B cell (primary cell): ENCODE measurements at regions not wholly inside any gene's neighbourhood (a gene's known extent, or its start where the extent isn't known, plus 50 kb on each side); places are given as distances from the start of the nearest gene placed in this dataset.
"Not testable (repeated sequence)": the region's sequence is repeated elsewhere in the genome, so short reads cannot be mapped to it uniquely, and the experiment has no call there.

Source experiments
- EZH2 ChIP-seq: IDR thresholded peaks from 2 replicates; pipeline ENCODE4 v1.6.1; 2012; ENCODE audit warnings: borderline replicate concordance, low read depth, mild to moderate bottlenecking, moderate library complexity, low read length; ENCODE audit not compliant: insufficient read depth, poor library complexity, severe bottlenecking
- TF ChIP-seq, protein P1 (sequence below): fragments of 200-600 bp; IDR thresholded peaks from one replicate; pipeline ENCODE4 v1.8.0; 2022; ENCODE audit warnings: antibody characterized with exemption, mild to moderate bottlenecking

DNA sequence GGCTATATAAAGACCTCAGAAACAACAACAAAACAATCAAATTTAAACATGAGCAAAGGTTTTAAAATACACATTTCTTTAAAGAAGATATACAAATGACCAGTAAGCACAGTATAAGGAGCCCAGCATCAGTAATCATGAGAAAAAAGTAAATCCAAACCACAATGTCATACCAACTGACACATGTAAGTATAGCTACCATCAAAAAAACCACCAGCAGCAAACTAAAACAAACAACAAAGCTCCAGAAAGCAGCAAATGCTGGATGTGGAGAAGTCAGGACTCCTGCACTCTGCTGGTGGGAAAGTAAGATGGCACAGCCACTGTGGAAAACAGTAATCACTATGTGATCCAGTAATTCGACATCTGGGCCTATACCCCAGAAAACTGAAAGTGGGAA, 368.5 kb downstream of the CDY2B start:
- TF ChIP-seq, protein P1, sequence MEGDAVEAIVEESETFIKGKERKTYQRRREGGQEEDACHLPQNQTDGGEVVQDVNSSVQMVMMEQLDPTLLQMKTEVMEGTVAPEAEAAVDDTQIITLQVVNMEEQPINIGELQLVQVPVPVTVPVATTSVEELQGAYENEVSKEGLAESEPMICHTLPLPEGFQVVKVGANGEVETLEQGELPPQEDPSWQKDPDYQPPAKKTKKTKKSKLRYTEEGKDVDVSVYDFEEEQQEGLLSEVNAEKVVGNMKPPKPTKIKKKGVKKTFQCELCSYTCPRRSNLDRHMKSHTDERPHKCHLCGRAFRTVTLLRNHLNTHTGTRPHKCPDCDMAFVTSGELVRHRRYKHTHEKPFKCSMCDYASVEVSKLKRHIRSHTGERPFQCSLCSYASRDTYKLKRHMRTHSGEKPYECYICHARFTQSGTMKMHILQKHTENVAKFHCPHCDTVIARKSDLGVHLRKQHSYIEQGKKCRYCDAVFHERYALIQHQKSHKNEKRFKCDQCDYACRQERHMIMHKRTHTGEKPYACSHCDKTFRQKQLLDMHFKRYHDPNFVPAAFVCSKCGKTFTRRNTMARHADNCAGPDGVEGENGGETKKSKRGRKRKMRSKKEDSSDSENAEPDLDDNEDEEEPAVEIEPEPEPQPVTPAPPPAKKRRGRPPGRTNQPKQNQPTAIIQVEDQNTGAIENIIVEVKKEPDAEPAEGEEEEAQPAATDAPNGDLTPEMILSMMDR, result not testable (repeated sequence)
- not testable (repeated sequence) for TF ChIP-seq EZH2
